ENCODE measurements at regions not wholly inside any gene's neighbourhood (a gene's known extent, or its start where the extent isn't known, plus 50 kb on each side); places are given as distances from the start of the nearest gene placed in this dataset.

DNA sequence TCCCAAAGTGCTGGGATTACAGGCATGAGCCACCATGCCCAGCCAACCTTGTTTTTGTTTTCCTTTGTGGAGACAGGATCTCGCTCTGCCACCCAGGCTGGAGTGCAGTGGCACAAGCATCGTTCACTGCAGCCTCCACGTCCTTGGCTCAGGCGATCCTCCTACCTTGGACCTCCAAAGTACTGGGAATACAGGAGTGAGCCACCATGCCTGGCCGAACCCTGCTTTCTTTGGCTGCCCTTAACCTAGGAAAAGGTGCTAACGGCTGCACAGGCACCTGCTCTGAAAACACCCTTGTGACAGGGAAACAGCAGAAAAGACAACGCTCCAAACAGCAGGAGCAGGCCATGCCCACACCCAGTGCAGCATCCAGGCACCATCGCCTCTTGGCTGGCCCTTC is 71.9 kb downstream of the OAT start:
- TF ChIP-seq, protein P1, sequence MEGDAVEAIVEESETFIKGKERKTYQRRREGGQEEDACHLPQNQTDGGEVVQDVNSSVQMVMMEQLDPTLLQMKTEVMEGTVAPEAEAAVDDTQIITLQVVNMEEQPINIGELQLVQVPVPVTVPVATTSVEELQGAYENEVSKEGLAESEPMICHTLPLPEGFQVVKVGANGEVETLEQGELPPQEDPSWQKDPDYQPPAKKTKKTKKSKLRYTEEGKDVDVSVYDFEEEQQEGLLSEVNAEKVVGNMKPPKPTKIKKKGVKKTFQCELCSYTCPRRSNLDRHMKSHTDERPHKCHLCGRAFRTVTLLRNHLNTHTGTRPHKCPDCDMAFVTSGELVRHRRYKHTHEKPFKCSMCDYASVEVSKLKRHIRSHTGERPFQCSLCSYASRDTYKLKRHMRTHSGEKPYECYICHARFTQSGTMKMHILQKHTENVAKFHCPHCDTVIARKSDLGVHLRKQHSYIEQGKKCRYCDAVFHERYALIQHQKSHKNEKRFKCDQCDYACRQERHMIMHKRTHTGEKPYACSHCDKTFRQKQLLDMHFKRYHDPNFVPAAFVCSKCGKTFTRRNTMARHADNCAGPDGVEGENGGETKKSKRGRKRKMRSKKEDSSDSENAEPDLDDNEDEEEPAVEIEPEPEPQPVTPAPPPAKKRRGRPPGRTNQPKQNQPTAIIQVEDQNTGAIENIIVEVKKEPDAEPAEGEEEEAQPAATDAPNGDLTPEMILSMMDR (IDR thresholded peaks at IDR 0.05): no peak

- TF ChIP-seq, protein P1 (IDR thresholded peaks at IDR 0.05): no peak
Measured at GRCh38 chr10:124345521-124345920, 73.2 kb downstream of the OAT start.

DNA sequence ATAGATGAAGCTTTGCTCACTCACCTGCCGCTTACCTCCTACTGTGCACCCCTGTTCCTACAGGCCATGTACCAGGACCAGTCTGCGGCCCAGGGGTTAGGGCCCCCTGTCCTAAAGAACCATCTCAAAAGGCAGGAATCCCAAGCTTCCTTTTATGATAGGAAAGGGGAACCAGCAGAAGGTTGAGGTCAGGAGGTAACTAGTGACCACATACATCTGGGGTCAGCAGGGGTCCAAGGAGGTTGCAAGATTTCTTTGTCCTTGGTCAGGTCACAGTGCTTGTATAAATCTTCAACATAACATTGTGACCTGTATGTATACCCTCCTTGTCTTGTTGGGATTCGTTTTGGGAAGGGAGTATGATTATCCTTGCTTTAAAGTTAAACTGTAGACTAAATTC is 73.8 kb downstream of the OAT start:
- TF ChIP-seq, protein P1 (IDR thresholded peaks at IDR 0.05): no peak

- TF ChIP-seq, protein P1 (IDR thresholded peaks at IDR 0.05): no peak
Measured at GRCh38 chr10:124344266-124344590, 74.5 kb downstream of the OAT start.

GRCh38 chr10:124343351-124344265 is 75.1 kb downstream of the OAT start:
- TF ChIP-seq, protein P1 (IDR thresholded peaks at IDR 0.05): no peak

GRCh38 chr10:124342821-124343170 is 75.9 kb downstream of the OAT start:
- TF ChIP-seq, protein P1 (IDR thresholded peaks at IDR 0.05): no peak

GRCh38 chr10:124342136-124342820 is 76.4 kb downstream of the OAT start:
- TF ChIP-seq, protein P1 (IDR thresholded peaks at IDR 0.05): no peak
